CD14-positive monocyte (primary cell): ENCODE measurements at regions not wholly inside any gene's neighbourhood (a gene's known extent, or its start where the extent isn't known, plus 50 kb on each side); places are given as distances from the start of the nearest gene placed in this dataset.

ENCODE experiments used
- DNase-seq, 3 donors: peaks; one replicate each; pipeline ENCODE4 v3.0.0-alpha.2; 2011 to 2022
- H2AFZ ChIP-seq: 2 replicates; pipeline ENCODE4 v1.6.0; 2012; ENCODE audit warnings: mild to moderate bottlenecking, low read depth, low read length, inconsistent platforms; ENCODE audit not compliant: insufficient read depth, poor library complexity, severe bottlenecking
- H3K27ac ChIP-seq, 2 donors: 1 replicate in 1 of 2; 2 replicates in 1 of 2; pipeline ENCODE4 v1.5.1; 2012 to 2013; ENCODE audit warnings: low read length in 2 of 2, control low read depth in 1 of 2, inconsistent platforms in 1 of 2, low read depth in 1 of 2, mild to moderate bottlenecking in 1 of 2
- H3K27me3 ChIP-seq, 2 donors: one replicate each; pipeline versions ENCODE4 v1.6.0 to v1.6.1; 2011 to 2013; ENCODE audit warnings: low read length in 2 of 2; ENCODE audit not compliant: control insufficient read depth in 2 of 2, insufficient read depth in 2 of 2
- H3K36me3 ChIP-seq, 2 donors: replicated peaks in 1 of 2; 1 replicate in 1 of 2; 2 replicates in 1 of 2; pipeline versions ENCODE4 v1.5.1 to v1.6.1; 2012 to 2013; ENCODE audit warnings: low read length in 2 of 2, control low read depth in 1 of 2, inconsistent platforms in 1 of 2, mild to moderate bottlenecking in 1 of 2; ENCODE audit not compliant: insufficient read depth in 2 of 2, control insufficient read depth in 1 of 2
- H3K4me1 ChIP-seq, 2 donors: 1 replicate in 1 of 2; 2 replicates in 1 of 2; pipeline versions ENCODE4 v1.5.1 to v1.6.1; 2012 to 2013; ENCODE audit warnings: low read length in 2 of 2, control low read depth in 1 of 2, inconsistent platforms in 1 of 2, mild to moderate bottlenecking in 1 of 2, moderate library complexity in 1 of 2; ENCODE audit not compliant: insufficient read depth in 2 of 2, control insufficient read depth in 1 of 2
- H3K4me2 ChIP-seq: replicated peaks from 2 replicates; pipeline ENCODE3; 2012; ENCODE audit warnings: low read length, moderate library complexity, mild to moderate bottlenecking; ENCODE audit not compliant: poor library complexity, severe bottlenecking; ENCODE audit errors: extremely low read depth
- H3K4me3 ChIP-seq, 3 experiments: fragments of 200-600 bp in 1 of 3; sonication (generic) in 1 of 3; replicated peaks in 1 of 3; 1 replicate in 2 of 3; 2 replicates in 1 of 3; pipeline ENCODE4 v1.5.1; 2011 to 2013; ENCODE audit warnings: low read length in 3 of 3, mild to moderate bottlenecking in 3 of 3, control low read depth in 2 of 3, low read depth in 2 of 3, inconsistent platforms in 1 of 3, moderate library complexity in 1 of 3
- H3K79me2 ChIP-seq: 2 replicates; pipeline ENCODE4 v1.6.0; 2012; ENCODE audit warnings: mild to moderate bottlenecking, control low read depth, inconsistent platforms, low read length, moderate library complexity; ENCODE audit not compliant: insufficient read depth
- H3K9ac ChIP-seq: 2 replicates; pipeline ENCODE4 v1.6.0; 2017; ENCODE audit warnings: low read length, mild to moderate bottlenecking; ENCODE audit not compliant: insufficient read depth, poor library complexity, severe bottlenecking
- H3K9me3 ChIP-seq, 2 donors: replicated peaks in 1 of 2; 1 replicate in 1 of 2; 2 replicates in 1 of 2; pipeline versions ENCODE4 v1.5.1 to v1.6.1; 2012 to 2013; ENCODE audit warnings: low read length in 2 of 2, control low read depth in 1 of 2; ENCODE audit not compliant: control insufficient read depth in 1 of 2, insufficient read depth in 1 of 2
- H4K20me1 ChIP-seq: 2 replicates; pipeline ENCODE4 v1.6.0; 2012; ENCODE audit warnings: mild to moderate bottlenecking, low read length, control low read depth, moderate library complexity; ENCODE audit not compliant: insufficient read depth
- H3K27ac Mint-ChIP-seq, 7 donors: one replicate each; pipeline ENCODE4 v1.8.0; 2020; ENCODE audit warnings: mild to moderate bottlenecking in 7 of 7, mixed read lengths in 7 of 7, moderate library complexity in 6 of 7, inconsistent platforms in 2 of 7
- H3K27me3 Mint-ChIP-seq, 3 donors: one replicate each; pipeline ENCODE4 v1.8.0; 2021 to 2022; ENCODE audit warnings: low read depth in 3 of 3, mild to moderate bottlenecking in 3 of 3, mixed read lengths in 3 of 3, moderate library complexity in 3 of 3, inconsistent platforms in 1 of 3
- H3K36me3 Mint-ChIP-seq, 2 donors: one replicate each; pipeline ENCODE4 v1.8.0; 2020; ENCODE audit warnings: mixed read lengths in 2 of 2, inconsistent platforms in 1 of 2, mild to moderate bottlenecking in 1 of 2
- H3K4me1 Mint-ChIP-seq: one replicate; pipeline ENCODE4 v1.8.0; 2020; ENCODE audit warnings: mild to moderate bottlenecking, mixed read lengths
- H3K4me3 Mint-ChIP-seq, 2 donors: one replicate each; pipeline ENCODE4 v1.8.0; 2020; ENCODE audit warnings: mild to moderate bottlenecking in 2 of 2, mixed read lengths in 2 of 2, moderate library complexity in 1 of 2
- H3K9me3 Mint-ChIP-seq, 7 donors: one replicate each; pipeline ENCODE4 v1.8.0; 2020 to 2022; ENCODE audit warnings: mixed read lengths in 7 of 7, mild to moderate bottlenecking in 6 of 7, moderate library complexity in 6 of 7, inconsistent platforms in 2 of 7
- CTCF ChIP-seq: fragments of 200-600 bp; IDR thresholded peaks from one replicate; pipeline ENCODE4 v1.8.0; 2022; ENCODE audit warnings: antibody characterized with exemption, mild to moderate bottlenecking
- WGBS: methylation state at CpG from one replicate; pipeline ENCODE4 v1.1.5; 2013; ENCODE audit warnings: missing lambda C conversion rate; ENCODE audit not compliant: insufficient coverage; 5-methylcytosine and 5-hydroxymethylcytosine counted together
- intact Hi-C, 2 donors: fragments of 100-400 bp; cut with micrococcal nuclease; formaldehyde crosslinking; loops; one replicate each; pipeline versions ENCODE4 v1.15.0 to v1.15.1; 2023

- Histone ChIP-seq H3K9ac (no peak overlapping the region), H2AFZ (no peak overlapping the region), H4K20me1 (no peaks in the 10 kb centered on the region), H3K4me1 (no peaks in the 10 kb centered on the region), H3K4me2 (no peak overlapping the region), H3K36me3 (no peaks in the 10 kb centered on the region), H3K27me3 (no peaks in the 10 kb centered on the region), H3K27ac (no peak overlapping the region), H3K79me2 (no peaks in the 10 kb centered on the region), H3K4me3 (no peak overlapping the region), H3K9me3 (peaks cover 6% of the 10 kb centered on the region in 2 donors)
- H3K4me1 Mint-ChIP-seq: no peaks in the 10 kb centered on the region
- intact Hi-C loops: no loop called here
- no peak overlapping the region for H3K27ac Mint-ChIP-seq
- H3K36me3 Mint-ChIP-seq: no peaks in the 10 kb centered on the region
- H3K4me3 Mint-ChIP-seq: no peak overlapping the region
- DNase-seq: no peak
- TF ChIP-seq CTCF: no peak
- WGBS: 100% methylated on average over 1 of the region's 11 CpGs
- peaks cover 0 to 1% (median 0%) of the 10 kb centered on the region in 3 donors for H3K27me3 Mint-ChIP-seq
- H3K9me3 Mint-ChIP-seq: peaks cover 0 to 23% (median 4%) of the 10 kb centered on the region in 7 donors
Measured at GRCh38 chrX:56025872-56026571, 206.1 kb upstream of the KLF8 start.

- Mint-ChIP-seq H3K9me3 (peaks cover 0 to 23% (median 7%) of the 10 kb centered on the region in 7 donors), H3K4me1 (no peaks in the 10 kb centered on the region), H3K27me3 (peaks cover 0 to 1% (median 0%) of the 10 kb centered on the region in 3 donors), H3K27ac (no peak overlapping the region), H3K36me3 (no peaks in the 10 kb centered on the region), H3K4me3 (no peak overlapping the region)
- H3K4me2 ChIP-seq: no peak overlapping the region
- DNase-seq: no peak
- H2AFZ ChIP-seq: no peak overlapping the region
- intact Hi-C loops: no loop called here
- no peak for TF ChIP-seq CTCF
- H3K27ac ChIP-seq: no peak overlapping the region
- no peaks in the 10 kb centered on the region for H3K79me2 ChIP-seq
- peaks cover 6% of the 10 kb centered on the region in 2 donors for H3K9me3 ChIP-seq
- H3K36me3 ChIP-seq: no peaks in the 10 kb centered on the region
- no CpG with 5 or more reads among the region's 4 CpGs for WGBS
- no peaks in the 10 kb centered on the region for H4K20me1 ChIP-seq
- H3K4me3 ChIP-seq: no peak overlapping the region
- H3K4me1 ChIP-seq: no peaks in the 10 kb centered on the region
- H3K27me3 ChIP-seq: no peaks in the 10 kb centered on the region
- H3K9ac ChIP-seq: no peak overlapping the region
Measured at GRCh38 chrX:56026815-56027214, 205.3 kb upstream of the KLF8 start.
